GM10266 (cell line): ENCODE measurements at regions not wholly inside any gene's neighbourhood (a gene's known extent, or its start where the extent isn't known, plus 50 kb on each side); places are given as distances from the start of the nearest gene placed in this dataset.

Experiments
- DNase-seq: peaks from one replicate; pipeline ENCODE4 v3.0.0; 2012; ENCODE audit errors: extremely low spot score
- TF ChIP-seq, protein P1 (sequence below): IDR thresholded peaks from 2 replicates; pipeline ENCODE4 v1.5.1; 2012; ENCODE audit warnings: mild to moderate bottlenecking, low read depth; ENCODE audit not compliant: control insufficient read depth, insufficient read depth; ENCODE audit errors: missing control alignments

- TF ChIP-seq, protein P1, sequence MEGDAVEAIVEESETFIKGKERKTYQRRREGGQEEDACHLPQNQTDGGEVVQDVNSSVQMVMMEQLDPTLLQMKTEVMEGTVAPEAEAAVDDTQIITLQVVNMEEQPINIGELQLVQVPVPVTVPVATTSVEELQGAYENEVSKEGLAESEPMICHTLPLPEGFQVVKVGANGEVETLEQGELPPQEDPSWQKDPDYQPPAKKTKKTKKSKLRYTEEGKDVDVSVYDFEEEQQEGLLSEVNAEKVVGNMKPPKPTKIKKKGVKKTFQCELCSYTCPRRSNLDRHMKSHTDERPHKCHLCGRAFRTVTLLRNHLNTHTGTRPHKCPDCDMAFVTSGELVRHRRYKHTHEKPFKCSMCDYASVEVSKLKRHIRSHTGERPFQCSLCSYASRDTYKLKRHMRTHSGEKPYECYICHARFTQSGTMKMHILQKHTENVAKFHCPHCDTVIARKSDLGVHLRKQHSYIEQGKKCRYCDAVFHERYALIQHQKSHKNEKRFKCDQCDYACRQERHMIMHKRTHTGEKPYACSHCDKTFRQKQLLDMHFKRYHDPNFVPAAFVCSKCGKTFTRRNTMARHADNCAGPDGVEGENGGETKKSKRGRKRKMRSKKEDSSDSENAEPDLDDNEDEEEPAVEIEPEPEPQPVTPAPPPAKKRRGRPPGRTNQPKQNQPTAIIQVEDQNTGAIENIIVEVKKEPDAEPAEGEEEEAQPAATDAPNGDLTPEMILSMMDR, result no peak
- no peak for DNase-seq
Measured at GRCh38 chr6:44531442-44532015, 144.0 kb downstream of the CDC5L start.

- no peak for DNase-seq
Measured at GRCh38 chr6:44533421-44533820, 145.9 kb downstream of the CDC5L start.

DNA sequence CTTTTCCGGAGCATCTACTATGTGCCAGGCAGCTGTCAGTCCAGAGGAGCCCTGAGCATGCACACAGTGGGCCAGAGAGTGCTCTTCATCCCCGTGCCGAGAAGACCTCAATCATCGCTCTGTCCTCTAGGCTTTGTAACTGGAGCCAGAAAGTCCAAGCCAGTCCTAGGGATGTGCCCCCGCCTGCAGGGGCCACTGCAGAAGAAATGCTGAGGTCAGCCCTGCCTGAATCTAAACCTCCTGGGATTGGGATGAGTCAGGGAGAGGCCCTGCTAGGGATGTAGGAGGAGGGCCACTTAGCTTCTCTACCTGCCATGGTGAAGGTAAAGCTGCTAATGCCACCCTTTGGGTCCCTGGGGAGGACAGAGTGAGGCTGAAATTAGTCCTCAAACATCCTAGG, 146.8 kb downstream of the CDC5L start:
- DNase-seq, result no peak
- TF ChIP-seq, protein P1, result no peak

More at GRCh38 chr6:44533421-44533820, 145.9 kb downstream of the CDC5L start:
- TF ChIP-seq, protein P1, result no peak

GRCh38 chr6:44535446-44535845, 147.9 kb downstream of the CDC5L start:
- no peak for DNase-seq
- TF ChIP-seq, protein P1, result no peak

GRCh38 chr6:44535967-44536366, 148.5 kb downstream of the CDC5L start:
- no peak for DNase-seq
- TF ChIP-seq, protein P1, result no peak

DNA sequence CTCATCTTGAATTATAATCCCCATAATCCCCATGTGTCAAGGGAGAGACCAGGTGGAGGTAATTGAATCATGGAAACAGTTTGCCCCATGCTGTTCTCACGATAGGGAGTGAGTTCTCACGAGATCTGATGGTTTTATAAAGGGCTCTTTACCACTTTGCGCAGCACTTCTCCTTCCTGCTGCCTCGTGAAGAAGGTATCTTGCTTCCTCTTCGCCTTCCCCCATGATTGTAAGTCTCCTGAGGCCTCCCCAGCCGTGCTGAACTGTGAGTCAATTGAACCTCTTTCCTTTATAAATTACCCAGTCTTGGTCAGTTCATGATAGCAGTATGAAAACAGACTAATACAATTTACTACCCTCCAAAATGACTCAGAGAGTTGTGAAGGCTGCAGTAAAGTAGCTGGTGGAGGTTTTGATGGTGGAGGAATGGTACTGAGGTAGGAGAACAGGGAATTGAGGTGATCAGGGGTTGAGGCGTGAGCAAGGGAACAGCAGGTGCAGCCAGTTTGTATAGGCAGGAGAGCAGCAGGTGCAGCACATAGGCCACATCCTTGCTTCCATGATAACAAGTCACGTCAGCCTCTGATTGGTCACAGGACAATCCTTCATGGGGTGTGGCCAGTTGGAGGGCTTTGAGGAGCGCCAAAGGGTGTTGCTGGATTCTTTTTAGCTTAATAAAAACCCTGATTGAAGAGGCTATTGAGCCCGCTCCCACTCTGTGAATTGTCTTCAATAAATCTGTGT, 150.0 kb downstream of the CDC5L start:
- no peak for DNase-seq
- TF ChIP-seq, protein P1, result no peak

DNA sequence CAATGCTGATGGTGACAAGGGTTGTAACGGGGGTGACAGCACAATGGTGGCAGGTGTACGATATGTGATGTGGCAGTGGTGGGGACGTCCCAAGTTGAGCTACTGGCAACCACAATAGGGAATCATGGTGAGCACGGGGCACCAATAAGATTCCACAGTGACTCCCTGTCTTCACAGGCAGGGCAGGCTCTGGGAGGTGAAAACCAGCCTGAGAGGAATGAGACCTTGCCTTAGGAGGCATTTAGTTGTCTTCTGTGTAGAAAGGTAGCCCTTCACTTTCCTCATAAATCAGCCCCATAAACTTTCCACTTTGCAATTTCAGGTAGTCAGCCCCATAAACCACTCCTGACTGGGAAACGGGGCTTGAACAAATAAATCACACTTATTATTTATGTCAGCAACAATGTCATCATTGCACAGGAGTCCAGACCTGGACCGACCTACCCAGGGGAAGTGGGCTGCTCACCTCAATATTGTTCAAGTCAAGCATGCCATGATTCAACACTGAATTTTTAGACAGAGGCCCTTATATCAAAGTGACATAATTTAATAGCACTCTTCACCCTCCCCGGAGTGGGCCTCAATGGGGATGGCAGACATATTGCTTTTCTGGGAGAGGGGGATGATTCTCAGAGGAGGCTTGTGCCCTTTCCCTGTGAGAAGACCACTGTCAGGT, 150.8 kb downstream of the CDC5L start:
- DNase-seq, result no peak
- TF ChIP-seq, protein P1, result no peak
